ENCODE measurements at regions not wholly inside any gene's neighbourhood (a gene's known extent, or its start where the extent isn't known, plus 50 kb on each side); places are given as distances from the start of the nearest gene placed in this dataset.

- no peak overlapping the region for H3K4me3 Mint-ChIP-seq
These were observed 56.5 kb upstream of the NREP start for GRCh38 chr5:111813537-111813936.

GRCh38 chr5:111810112-111810511 is 53.1 kb upstream of the NREP start:
- Histone ChIP-seq H3K36me3 (ENCODE audit: insufficient read depth, low read length) (no peaks in the 10 kb centered on the region), H3K9me3 (ENCODE audit: control insufficient read depth in 1 of 2, insufficient read depth in 1 of 2, low read length in 2 of 2) (no peaks in the 10 kb centered on the region), H3K27me3 (ENCODE audit: control insufficient read depth in 1 of 2, insufficient read depth in 2 of 2, low read length in 2 of 2) (no peaks in the 10 kb centered on the region), H3K4me1 (ENCODE audit: insufficient read depth, low read length) (no peaks in the 10 kb centered on the region), H3K27ac (ENCODE audit: low read depth in 1 of 2, low read length in 2 of 2) (no peak overlapping the region), H3K4me3 (ENCODE audit: low read length) (no peak overlapping the region)
- H3K4me1 Mint-ChIP-seq (ENCODE audit: low read depth) = no peaks in the 10 kb centered on the region
- no peak overlapping the region for H3K4me3 Mint-ChIP-seq
- ChIA-PET CTCF (no interaction called here), POLR2A (no interaction called here)
- H3K36me3 Mint-ChIP-seq (ENCODE audit: low read depth) = no peaks in the 10 kb centered on the region
- H3K27me3 Mint-ChIP-seq = no peaks in the 10 kb centered on the region
- H3K9me3 Mint-ChIP-seq = no peaks in the 10 kb centered on the region
- ATAC-seq (ENCODE audit: poor library complexity) (no peak), DNase-seq (no peak)
- intact Hi-C loops (cut with DNase I, micrococcal nuclease) = no loop called here
- no peak overlapping the region for H3K27ac Mint-ChIP-seq
- no peak for TF ChIP-seq CTCF (IDR thresholded peaks at IDR 0.05)

More at GRCh38 chr5:111813537-111813936, 56.5 kb upstream of the NREP start:
- Histone ChIP-seq H3K27ac (ENCODE audit: low read depth in 1 of 2, low read length in 2 of 2) (no peak overlapping the region), H3K4me3 (ENCODE audit: low read length) (no peak overlapping the region), H3K36me3 (ENCODE audit: insufficient read depth, low read length) (no peaks in the 10 kb centered on the region), H3K27me3 (ENCODE audit: control insufficient read depth in 1 of 2, insufficient read depth in 2 of 2, low read length in 2 of 2) (no peaks in the 10 kb centered on the region), H3K9me3 (ENCODE audit: control insufficient read depth in 1 of 2, insufficient read depth in 1 of 2, low read length in 2 of 2) (no peaks in the 10 kb centered on the region), H3K4me1 (ENCODE audit: insufficient read depth, low read length) (no peaks in the 10 kb centered on the region)
- Mint-ChIP-seq H3K9me3 (no peaks in the 10 kb centered on the region), H3K27me3 (no peaks in the 10 kb centered on the region), H3K4me1 (ENCODE audit: low read depth) (no peaks in the 10 kb centered on the region), H3K36me3 (ENCODE audit: low read depth) (no peaks in the 10 kb centered on the region), H3K27ac (no peak overlapping the region)
- ChIA-PET CTCF (no interaction called here), POLR2A (no interaction called here)
- DNase-seq = no peak
- no peak for TF ChIP-seq CTCF (IDR thresholded peaks at IDR 0.05)
- intact Hi-C loops (cut with DNase I, micrococcal nuclease) = no loop called here
- no peak for ATAC-seq (ENCODE audit: poor library complexity)

Measured in CD4-positive, alpha-beta T cell (primary cell).